ENCODE measurements at regions not wholly inside any gene's neighbourhood (a gene's known extent, or its start where the extent isn't known, plus 50 kb on each side); places are given as distances from the start of the nearest gene placed in this dataset.

- intact Hi-C loops (cut with micrococcal nuclease; ENCODE audit: unreplicated experiment) = no loop called here
- RAD21 ChIA-PET (ENCODE audit: unreplicated experiment) = no interaction called here
- Histone ChIP-seq H3K9me3 (replicated peaks; ENCODE audit: control insufficient read depth, insufficient read depth, low read length) (no peaks in the 10 kb centered on the region; the same call in 2 of the 3 replicates), H3K4me3 (no peak overlapping the region), H2AFZ (ENCODE audit: control insufficient read depth, low read depth, low read length) (no peak overlapping the region), H3K9ac (ENCODE audit: control insufficient read depth, insufficient read depth, low read length) (no peak overlapping the region), H3K27me3 (replicated peaks in 1 of 2; ENCODE audit: control insufficient read depth in 2 of 2, insufficient read depth in 2 of 2, low read length in 1 of 2) (no peaks in the 10 kb centered on the region), H4K20me1 (ENCODE audit: control insufficient read depth, insufficient read depth) (no peaks in the 10 kb centered on the region), H3K27ac (ENCODE audit: control insufficient read depth, insufficient read depth) (no peak overlapping the region), H3K4me1 (ENCODE audit: control insufficient read depth, insufficient read depth, low read length) (no peaks in the 10 kb centered on the region), H3K4me2 (ENCODE audit: control insufficient read depth, insufficient read depth) (no peak overlapping the region), H3K36me3 (ENCODE audit: control insufficient read depth in 2 of 2, insufficient read depth in 2 of 2, low read length in 1 of 2) (no peaks in the 10 kb centered on the region), H3K79me2 (ENCODE audit: control insufficient read depth, insufficient read depth, low read length) (no peaks in the 10 kb centered on the region)
- POLR2A ChIA-PET = no interaction called here
- in situ Hi-C loops (cut with MboI) = no loop called here
- WGBS (ENCODE audit: insufficient coverage, insufficient replicate concordance, low lambda C conversion rate, missing lambda C conversion rate) = 0% methylated on average over 2 of the region's 2 CpGs
- CTCF ChIA-PET = no interaction called here
- FAIRE-seq = no peak
- no peak for TF ChIP-seq ETV6 (conservative IDR thresholded peaks at IDR 0.05 in 1 of 2, IDR thresholded peaks at IDR 0.05 in 1 of 2; ENCODE audit: borderline replicate concordance in 1 of 2, low read depth in 1 of 2)
- no peak for ATAC-seq
- SMC1A ChIA-PET (ENCODE audit: uncharacterized antibody, unreplicated experiment) = interaction anchor here (3.5 kb wide), 1 partner anchor 9 kb away, joined by 15 read pairs; no protein-coding TSS in a partner anchor
- BruUV-seq (replicated peaks) = no TSS peak
- no peak for DNase-seq (ENCODE audit: low read depth, low spot score)
These were observed 563.3 kb downstream of the GATA3 start for GRCh38 chr10:8617792-8618191.

- FAIRE-seq (no peak), DNase-seq (ENCODE audit: low read depth, low spot score) (no peak), ATAC-seq (peak; percentile 40)
- Histone ChIP-seq H3K4me2 (ENCODE audit: control insufficient read depth, insufficient read depth) (no peak overlapping the region), H3K27me3 (replicated peaks in 1 of 2; ENCODE audit: control insufficient read depth in 2 of 2, insufficient read depth in 2 of 2, low read length in 1 of 2) (no peaks in the 10 kb centered on the region), H3K27ac (ENCODE audit: control insufficient read depth, insufficient read depth) (no peak overlapping the region), H3K36me3 (ENCODE audit: control insufficient read depth in 2 of 2, insufficient read depth in 2 of 2, low read length in 1 of 2) (no peaks in the 10 kb centered on the region), H3K79me2 (ENCODE audit: control insufficient read depth, insufficient read depth, low read length) (no peaks in the 10 kb centered on the region), H3K4me1 (ENCODE audit: control insufficient read depth, insufficient read depth, low read length) (no peaks in the 10 kb centered on the region), H3K9ac (ENCODE audit: control insufficient read depth, insufficient read depth, low read length) (no peak overlapping the region), H3K4me3 (no peak overlapping the region), H3K9me3 (replicated peaks; ENCODE audit: control insufficient read depth, insufficient read depth, low read length) (no peaks in the 10 kb centered on the region; the same call in 2 of the 3 replicates), H4K20me1 (ENCODE audit: control insufficient read depth, insufficient read depth) (no peaks in the 10 kb centered on the region), H2AFZ (ENCODE audit: control insufficient read depth, low read depth, low read length) (no peak overlapping the region)
- intact Hi-C loops (cut with micrococcal nuclease; ENCODE audit: unreplicated experiment) = no loop called here
- 27% methylated on average over 4 of the region's 4 CpGs for WGBS (ENCODE audit: insufficient coverage, insufficient replicate concordance, low lambda C conversion rate, missing lambda C conversion rate)
- no peak for TF ChIP-seq MEF2B (IDR thresholded peaks at IDR 0.05; ENCODE audit: partially characterized antibody, poor library complexity, severe bottlenecking)
- TF ChIP-seq CREB1 (IDR thresholded peaks at IDR 0.05; ENCODE audit: low read depth) = no peak
- TF ChIP-seq RUNX3 (IDR thresholded peaks at IDR 0.05; ENCODE audit: low read length) = peak; percentile 47; the same call in 1 of the 2 replicates
- no peak for TF ChIP-seq POLR2AphosphoS5 (IDR thresholded peaks at IDR 0.05; ENCODE audit: low read length)
- ChIA-PET POLR2A (no interaction called here), CTCF (no interaction called here), RAD21 (ENCODE audit: unreplicated experiment) (no interaction called here), SMC1A (ENCODE audit: uncharacterized antibody, unreplicated experiment) (no interaction called here)
- no TSS peak for BruUV-seq (replicated peaks)
- in situ Hi-C loops (cut with MboI) = no loop called here
These were observed 564.3 kb downstream of the GATA3 start for GRCh38 chr10:8618834-8619233.
